ENCODE measurements at regions not wholly inside any gene's neighbourhood (a gene's known extent, or its start where the extent isn't known, plus 50 kb on each side); places are given as distances from the start of the nearest gene placed in this dataset.
"Not testable (repeated sequence)": the region's sequence is repeated elsewhere in the genome, so short reads cannot be mapped to it uniquely, and the experiment has no call there.

DNA sequence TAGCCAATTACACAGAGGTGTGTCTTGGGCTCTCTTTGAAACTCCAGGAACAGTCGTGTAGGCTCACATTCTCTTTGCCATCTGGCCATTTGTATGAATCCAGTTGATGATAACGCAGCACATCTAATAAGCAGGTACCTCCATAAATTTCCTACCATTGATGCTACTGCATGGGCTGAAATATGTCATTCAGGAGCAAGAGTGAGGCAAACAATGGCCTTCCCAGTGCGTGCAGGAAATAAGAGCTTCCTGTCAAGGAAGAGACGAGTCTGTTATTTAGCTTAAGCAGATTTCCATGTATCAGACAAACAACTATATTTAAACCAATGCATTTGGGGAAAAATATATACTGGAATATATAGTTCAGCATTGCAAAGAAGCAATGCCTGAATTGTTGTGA is 102.1 kb upstream of the MXRA5 start:
- DNase-seq (ENCODE audit: low spot score), result no peak
- intact Hi-C loops (cut with DNase I), result no loop called here

DNA sequence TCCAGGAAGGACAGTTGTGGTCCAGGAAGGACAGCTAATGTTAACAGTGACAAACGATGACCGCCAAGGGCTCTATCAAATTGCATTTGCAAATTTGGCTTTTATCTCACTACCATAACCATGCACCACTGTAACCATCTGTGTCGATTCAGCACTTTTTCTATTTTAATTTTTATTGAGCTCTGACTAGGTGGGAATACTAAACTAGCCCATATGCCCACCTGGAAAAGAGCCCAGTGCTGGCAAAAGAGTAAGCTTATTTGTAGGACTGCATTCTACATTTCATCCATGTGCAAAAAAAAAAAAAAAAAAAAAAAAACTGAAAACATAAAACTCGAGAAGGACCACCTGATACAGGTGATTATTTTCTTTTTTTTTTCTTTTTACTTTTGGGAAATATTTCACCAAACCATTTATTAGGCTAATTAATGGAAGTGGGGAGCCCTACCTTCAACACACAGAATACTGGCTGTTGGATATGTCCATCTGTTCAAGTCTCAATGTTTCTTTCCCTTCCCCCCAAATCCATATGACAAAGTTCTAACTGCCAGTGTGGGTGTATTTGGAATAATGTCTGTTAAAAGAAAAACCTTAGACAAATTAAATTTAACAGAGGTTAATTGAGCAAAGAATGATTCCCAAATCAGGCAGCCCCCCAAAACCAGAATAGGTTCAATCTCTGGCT is 99.5 kb upstream of the MXRA5 start:
- DNase-seq (ENCODE audit: low spot score), result no peak
- intact Hi-C loops (cut with DNase I), result no loop called here

DNA sequence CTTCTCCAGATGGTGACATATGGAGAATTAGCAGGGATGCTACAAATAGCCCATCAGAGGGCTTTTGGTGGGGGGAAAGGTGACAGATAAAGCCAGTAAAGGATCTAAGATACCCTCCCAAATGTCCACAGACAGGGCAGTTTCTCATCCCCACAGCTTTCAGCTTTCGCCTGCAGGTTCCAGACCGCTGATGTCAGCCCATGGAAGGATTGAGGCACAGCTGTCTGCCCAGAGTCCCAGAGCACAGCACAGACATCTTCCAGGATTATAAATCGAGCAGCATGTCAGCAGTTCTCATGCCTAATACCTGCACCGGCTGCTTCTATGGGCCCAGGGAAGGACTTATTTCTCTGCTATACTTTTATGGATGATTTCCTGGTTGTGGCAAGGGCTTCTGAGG is 96.7 kb upstream of the MXRA5 start:
- intact Hi-C loops (cut with DNase I), result no loop called here
- no peak for DNase-seq (ENCODE audit: low spot score)

DNA sequence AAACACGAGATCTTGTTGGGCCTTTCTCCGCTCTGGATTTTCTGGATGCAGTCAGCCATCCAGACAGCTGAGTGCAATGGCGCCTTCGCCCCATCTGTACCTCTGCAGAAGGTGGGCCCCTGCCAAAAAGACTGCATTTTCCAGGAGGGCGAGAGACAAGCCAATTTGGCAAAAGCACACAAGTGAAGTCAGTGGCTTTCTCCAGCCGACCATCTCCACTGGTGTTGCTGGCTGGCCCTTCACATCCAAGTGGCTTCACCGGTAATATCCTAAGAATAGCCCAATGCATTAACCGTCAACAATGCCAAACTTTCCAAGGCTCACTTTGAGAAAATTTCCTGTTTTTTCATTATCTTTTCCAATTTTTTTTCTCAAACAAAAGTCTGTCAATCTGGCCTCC is 96.2 kb upstream of the MXRA5 start:
- no peak for DNase-seq (ENCODE audit: low spot score)
- intact Hi-C loops (cut with DNase I), result no loop called here

DNA sequence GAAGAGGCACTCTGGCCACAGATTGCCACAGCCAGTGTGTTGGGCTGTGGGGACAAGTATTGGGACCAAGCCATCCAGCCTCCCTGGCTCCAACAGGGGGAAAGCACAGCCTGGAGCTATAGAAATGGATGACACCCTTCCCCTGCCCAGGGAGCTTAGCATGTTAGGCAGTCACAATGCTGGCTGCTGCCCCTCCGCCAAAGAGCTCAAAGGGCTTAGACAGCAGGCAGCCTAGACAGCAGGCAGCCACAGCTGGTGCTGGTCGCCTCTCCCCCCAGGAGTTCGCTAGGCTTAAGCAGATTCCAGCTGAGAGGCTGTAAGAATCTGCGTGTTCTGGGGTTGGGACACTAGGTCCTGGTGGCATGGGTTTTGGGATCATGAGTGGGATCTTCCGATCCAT is 94.5 kb upstream of the MXRA5 start:
- intact Hi-C loops (cut with DNase I), result no loop called here
- DNase-seq (ENCODE audit: low spot score), result no peak

DNA sequence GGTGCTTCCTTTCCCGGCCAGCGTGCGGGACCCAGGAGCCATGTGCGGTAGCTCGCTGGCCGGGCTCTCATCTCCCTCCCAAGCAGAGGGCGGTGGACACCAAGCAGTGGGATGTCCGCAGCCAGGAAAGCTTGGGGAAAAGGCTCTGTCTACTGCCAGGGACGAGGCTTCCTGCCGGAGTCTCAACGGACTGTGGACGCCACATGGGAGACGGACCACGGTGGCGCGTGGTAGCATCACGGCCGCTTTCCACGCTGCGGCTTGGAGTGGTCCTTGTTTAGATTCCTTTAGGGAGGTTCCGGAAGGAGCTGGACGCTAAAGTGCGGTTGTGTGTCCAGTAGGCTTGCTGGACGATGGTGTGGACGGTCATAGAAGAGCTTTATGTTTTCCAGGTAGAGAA is 89.5 kb upstream of the MXRA5 start:
- intact Hi-C loops (cut with DNase I); DNase-seq (ENCODE audit: low spot score): not testable (repeated sequence)

DNA sequence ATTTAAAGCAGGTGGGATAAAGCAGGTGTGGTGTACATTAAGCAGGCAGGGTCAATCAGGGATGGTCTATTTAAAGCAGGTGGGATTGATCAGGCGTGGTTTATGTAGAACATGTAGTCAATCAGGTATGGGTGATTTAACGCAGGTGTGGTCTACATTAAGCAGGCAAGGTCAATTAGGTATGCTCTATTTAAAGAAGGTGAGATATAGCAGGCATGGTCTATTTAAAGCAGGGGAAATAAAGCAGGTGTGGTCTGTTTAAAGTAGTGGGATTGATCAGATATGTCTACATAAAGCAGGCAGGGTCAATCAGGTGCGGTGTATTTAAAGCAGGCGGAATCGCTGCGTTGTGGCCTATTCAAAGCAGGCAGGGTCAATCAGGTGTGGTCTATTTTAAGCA is 88.6 kb upstream of the MXRA5 start:
- intact Hi-C loops (cut with DNase I), result no loop called here
- no peak for DNase-seq (ENCODE audit: low spot score)

DNA sequence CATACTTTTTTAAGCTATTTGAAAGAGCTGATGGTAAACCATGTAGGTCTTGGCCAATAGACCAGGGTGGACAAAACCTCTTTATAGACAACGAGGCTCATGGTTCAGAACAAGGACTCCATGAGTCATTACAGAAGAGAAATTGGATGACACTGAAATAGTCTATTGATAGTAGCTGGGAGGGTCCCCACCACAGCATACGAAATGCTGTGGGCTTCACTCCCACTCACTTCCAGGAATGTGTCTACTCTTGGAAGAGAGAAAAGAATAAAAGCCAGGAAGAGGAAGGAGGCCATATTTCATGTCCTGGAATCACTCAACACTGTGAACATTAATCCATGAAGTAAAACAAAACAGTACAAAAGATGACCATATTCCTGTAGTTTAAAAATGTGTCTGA is 82.3 kb upstream of the MXRA5 start:
- no peak for DNase-seq (ENCODE audit: low spot score)
- intact Hi-C loops (cut with DNase I), result no loop called here

DNA sequence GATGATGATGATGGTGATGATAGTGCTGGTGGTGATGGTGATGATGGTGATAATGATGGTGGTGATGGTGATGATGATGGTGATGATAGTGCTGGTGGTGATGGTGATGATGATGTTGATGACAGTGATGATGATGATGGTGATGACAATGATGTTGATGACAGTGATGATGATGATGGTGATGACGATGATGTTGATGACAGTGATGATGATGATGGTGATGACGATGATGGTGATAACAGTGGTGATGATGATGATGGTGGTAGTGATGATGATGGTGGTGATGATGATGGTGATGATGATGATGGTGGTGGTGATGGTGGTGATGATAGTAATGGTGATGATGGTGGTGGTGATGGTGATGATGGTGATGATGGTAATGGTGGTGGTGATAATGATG is 80.1 kb upstream of the MXRA5 start:
- intact Hi-C loops (cut with DNase I), result no loop called here
- no peak for DNase-seq (ENCODE audit: low spot score)

DNA sequence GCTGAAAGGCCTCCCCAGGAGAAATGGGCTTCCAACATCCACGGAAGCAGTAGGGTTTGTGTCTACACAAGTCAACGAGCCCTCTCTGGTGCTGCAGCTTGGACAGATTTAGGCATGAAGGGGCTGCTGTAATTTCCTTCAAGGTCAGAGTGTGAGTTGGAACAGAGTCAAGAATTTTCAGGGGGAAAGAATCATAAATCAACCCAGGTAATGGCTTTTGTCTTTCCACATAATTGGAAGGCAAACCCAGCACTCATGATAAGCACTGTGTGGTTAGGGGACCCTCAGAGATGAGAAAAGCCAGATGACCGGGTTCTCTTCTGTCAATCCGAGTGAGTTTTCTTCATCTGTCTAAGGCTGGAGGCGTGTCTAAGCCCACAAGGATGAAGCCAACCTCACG is 78.6 kb upstream of the MXRA5 start:
- intact Hi-C loops (cut with DNase I), result no loop called here
- no peak for DNase-seq (ENCODE audit: low spot score)

DNA sequence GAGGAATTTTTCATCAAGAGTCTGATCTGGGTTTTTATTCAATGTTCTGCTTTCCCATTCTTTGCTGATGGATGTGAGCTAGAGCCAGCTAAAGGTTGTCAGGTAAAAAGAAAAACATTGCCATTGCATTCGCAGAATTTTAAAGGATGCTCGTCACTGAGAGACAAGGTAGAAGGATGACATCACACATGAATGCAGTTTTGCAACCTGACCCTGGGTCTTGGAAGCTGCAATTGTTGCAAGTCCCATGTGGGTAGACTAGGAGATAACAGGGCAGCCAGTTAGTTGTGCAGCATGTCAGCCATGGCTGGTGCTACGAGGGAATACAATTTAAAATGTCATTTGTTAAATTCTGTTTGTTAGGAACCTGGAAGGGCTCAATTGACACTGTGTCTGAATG is 73.9 kb upstream of the MXRA5 start:
- intact Hi-C loops (cut with DNase I), result no loop called here
- DNase-seq (ENCODE audit: low spot score), result no peak

DNA sequence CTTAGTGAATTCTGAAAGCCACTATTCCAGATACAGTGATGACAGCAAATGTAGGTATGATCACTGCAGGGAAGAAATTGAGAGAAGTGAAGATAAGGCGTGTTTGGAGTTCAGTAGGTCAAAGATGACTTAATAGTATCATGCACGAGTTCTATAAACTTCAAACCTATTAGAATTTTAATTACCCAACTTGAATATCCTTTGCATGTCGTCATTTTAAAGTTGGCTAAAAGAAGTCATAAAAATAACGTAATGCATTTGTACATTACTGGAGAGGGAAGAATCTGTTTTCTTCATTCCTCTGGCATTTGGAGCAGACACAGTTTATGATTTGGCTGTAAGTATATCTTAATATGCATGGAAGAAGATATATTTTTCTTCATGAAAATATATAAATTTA is 68.6 kb upstream of the MXRA5 start:
- intact Hi-C loops (cut with DNase I), result no loop called here
- DNase-seq (ENCODE audit: low spot score), result no peak

DNA sequence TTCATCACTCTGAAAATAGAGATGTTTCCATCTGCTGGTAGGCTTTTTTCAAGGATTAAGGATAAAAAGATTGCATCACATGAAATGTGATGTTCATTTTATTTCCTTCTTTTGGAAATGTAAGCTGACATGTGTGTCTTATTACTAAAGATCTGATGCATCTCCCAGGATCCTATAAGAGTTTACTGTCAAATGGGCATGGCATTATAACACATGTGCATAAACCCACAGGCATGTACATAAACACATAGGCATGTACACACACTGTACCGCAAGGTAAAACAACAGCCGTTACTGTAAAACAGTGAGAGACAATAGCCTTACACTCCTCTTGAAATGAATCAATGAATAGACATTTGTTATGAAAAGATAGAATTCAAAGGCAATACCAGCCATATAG is 65.2 kb upstream of the MXRA5 start:
- DNase-seq (ENCODE audit: low spot score); intact Hi-C loops (cut with DNase I): not testable (repeated sequence)

DNA sequence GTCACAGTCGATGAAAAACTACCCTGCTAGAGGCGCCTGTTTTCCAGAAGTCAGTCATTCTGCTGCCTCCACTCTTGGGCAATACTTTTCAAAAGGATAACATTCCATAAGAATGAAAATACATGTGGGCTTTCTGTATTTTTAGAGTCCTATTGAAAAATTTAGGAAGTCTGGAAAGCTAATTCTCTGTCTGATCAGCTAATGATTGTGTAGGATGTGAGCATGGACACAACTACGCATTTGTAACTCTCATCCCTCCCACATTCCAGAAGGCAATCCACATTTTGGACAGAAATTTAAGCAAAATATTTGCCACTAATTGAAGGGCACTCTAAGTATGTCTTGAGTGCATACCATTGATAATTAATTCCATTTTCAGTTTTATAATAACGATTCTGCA is 63.5 kb upstream of the MXRA5 start:
- DNase-seq (ENCODE audit: low spot score); intact Hi-C loops (cut with DNase I): not testable (repeated sequence)

DNA sequence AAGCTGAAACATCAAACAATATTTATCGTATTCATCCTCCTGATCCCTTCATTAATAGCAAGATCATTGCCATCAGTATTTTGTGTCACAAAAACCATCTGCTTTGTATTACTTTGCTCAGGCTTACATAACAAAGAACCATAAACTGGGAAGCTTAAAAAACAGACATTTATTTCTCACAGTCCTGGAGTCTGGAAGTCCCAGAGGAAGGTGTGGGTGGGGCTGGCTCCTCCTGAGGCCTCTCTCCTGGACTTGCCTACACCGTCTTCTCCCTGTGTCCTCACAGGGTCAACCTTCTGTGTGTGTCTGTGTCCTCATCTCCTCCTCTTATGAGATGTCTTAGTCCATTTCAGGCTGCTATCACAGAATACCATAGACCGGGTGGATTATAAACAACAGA is 61.3 kb upstream of the MXRA5 start:
- DNase-seq (ENCODE audit: low spot score), result no peak
- intact Hi-C loops (cut with DNase I), result no loop called here

DNA sequence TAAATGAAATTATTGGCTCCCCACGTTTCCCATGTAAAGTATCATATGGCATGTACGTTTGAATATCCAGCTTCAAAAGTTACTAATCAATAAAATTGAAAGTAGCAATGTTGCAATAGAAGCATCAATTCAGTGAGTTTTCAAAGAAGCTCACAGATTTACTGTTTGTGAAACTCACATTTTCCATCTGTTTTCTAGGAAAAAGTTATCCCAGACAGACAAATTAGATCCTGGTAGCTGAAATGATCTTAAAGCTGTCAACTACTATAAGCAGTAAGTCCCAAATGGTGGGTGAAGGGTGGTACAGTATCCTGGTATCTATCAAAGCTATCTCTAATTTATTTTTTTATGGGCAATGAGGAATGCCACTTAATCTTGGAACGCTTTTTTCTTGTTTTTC is 60.7 kb upstream of the MXRA5 start:
- intact Hi-C loops (cut with DNase I), result no loop called here
- DNase-seq (ENCODE audit: low spot score), result no peak

DNA sequence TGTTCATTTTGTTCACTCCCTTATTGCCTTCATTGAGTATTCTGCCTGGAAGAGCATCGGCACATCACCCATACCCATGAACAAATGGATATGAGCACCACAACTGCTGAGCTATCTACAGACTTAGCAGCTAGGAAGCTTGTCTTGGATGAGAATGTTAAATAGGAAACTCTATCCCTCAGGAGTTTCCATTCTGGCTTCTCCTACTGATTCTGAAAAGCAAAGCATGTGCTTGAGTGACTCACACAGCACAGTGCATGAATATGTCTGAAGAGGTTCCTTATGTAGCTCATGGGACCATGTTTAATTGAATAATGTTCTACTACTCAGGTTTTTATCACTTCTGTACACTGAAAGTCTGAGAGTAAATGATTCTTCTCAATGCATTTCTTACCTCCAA is 57.3 kb upstream of the MXRA5 start:
- DNase-seq (ENCODE audit: low spot score), result no peak
- intact Hi-C loops (cut with DNase I), result no loop called here

Measured in cardiac septum (tissue), 1 donor.